IMR-90 (cell line): ENCODE measurements at regions not wholly inside any gene's neighbourhood (a gene's known extent, or its start where the extent isn't known, plus 50 kb on each side); places are given as distances from the start of the nearest gene placed in this dataset.

Experiments
- ATAC-seq: fragments of 200-7000 bp; cut with Tn5 transposase; 2 replicates; pipeline ENCODE4 v1.9.1; 2020; ENCODE audit warnings: low read depth, mild to moderate bottlenecking, moderate library complexity
- BruUV-seq: library from RNA; stranded (reverse); fragments of 400-500 nt; replicated peaks from 2 replicates; lab custom pipeline; 2021; lab: Mats Ljungman, UMichigan
- CTCF ChIA-PET: fragments of 300-600 bp; formaldehyde crosslinking; extraction: SDS; loops from one replicate; lab custom pipeline; 2021; ENCODE audit warnings: antibody characterized with exemption; lab: Yijun Ruan, JAX
- POLR2A ChIA-PET: fragments of 300-600 bp; sonication (Branson Sonifier 250); formaldehyde crosslinking; loops from one replicate; lab custom pipeline; 2022; ENCODE audit warnings: antibody characterized with exemption; ENCODE audit not compliant: unreplicated experiment; lab: Charles Lee
- DNase-seq: peaks from one replicate; pipeline ENCODE4 v3.0.0; 2013
- H2AFZ ChIP-seq: replicated peaks from 2 replicates; pipeline ENCODE3; 2013; ENCODE audit warnings: low read length, mild to moderate bottlenecking; ENCODE audit not compliant: poor library complexity
- H2AK5ac ChIP-seq: 2 replicates; pipeline ENCODE4 v1.6.1; 2013; ENCODE audit warnings: low read depth, low read length, inconsistent platforms
- H2AK9ac ChIP-seq: replicated peaks from 2 replicates; pipeline ENCODE3; 2013; ENCODE audit warnings: mild to moderate bottlenecking, low read depth, low read length, moderate library complexity; ENCODE audit not compliant: poor library complexity
- H2BK120ac ChIP-seq: 2 replicates; pipeline ENCODE4 v1.6.1; 2013; ENCODE audit warnings: low read depth, low read length, inconsistent platforms
- H2BK15ac ChIP-seq: 3 replicates; pipeline ENCODE4 v1.6.1; 2013; ENCODE audit warnings: low read depth, low read length, inconsistent platforms
- H2BK20ac ChIP-seq: 2 replicates; pipeline ENCODE4 v1.6.1; 2013; ENCODE audit warnings: low read depth, mild to moderate bottlenecking, inconsistent platforms, low read length, moderate library complexity
- H2BK5ac ChIP-seq: 2 replicates; pipeline ENCODE4 v1.6.1; 2013; ENCODE audit warnings: mild to moderate bottlenecking, low read depth, low read length, inconsistent platforms; ENCODE audit not compliant: poor library complexity, severe bottlenecking
- H3K14ac ChIP-seq: replicated peaks from 2 replicates; pipeline ENCODE4 v1.6.1; 2013; ENCODE audit warnings: low read depth, low read length, inconsistent platforms
- H3K18ac ChIP-seq: 2 replicates; pipeline ENCODE4 v1.6.1; 2013; ENCODE audit warnings: low read depth, low read length, control low read depth
- H3K23ac ChIP-seq: 2 replicates; pipeline ENCODE4 v1.6.1; 2013; ENCODE audit warnings: low read depth, low read length, inconsistent platforms
- H3K27ac ChIP-seq: 2 replicates; pipeline ENCODE4 v1.5.1; 2013; ENCODE audit warnings: mild to moderate bottlenecking, control low read depth, low read length; ENCODE audit not compliant: insufficient read depth
- H3K27me3 ChIP-seq: 2 replicates; pipeline ENCODE4 v1.6.1; 2013; ENCODE audit warnings: low read length; ENCODE audit not compliant: control insufficient read depth, insufficient read depth
- H3K36me3 ChIP-seq: 2 replicates; pipeline ENCODE4 v1.6.1; 2013; ENCODE audit warnings: low read length, mixed read lengths; ENCODE audit not compliant: control insufficient read depth, insufficient read depth
- H3K4ac ChIP-seq: 2 replicates; pipeline ENCODE4 v1.6.1; 2013; ENCODE audit warnings: low read depth, low read length, inconsistent platforms
- H3K4me1 ChIP-seq: 2 replicates; pipeline ENCODE4 v1.6.1; 2013; ENCODE audit warnings: low read length, mixed read lengths; ENCODE audit not compliant: control insufficient read depth, insufficient read depth
- H3K4me2 ChIP-seq: 2 replicates; pipeline ENCODE4 v1.6.1; 2013; ENCODE audit warnings: low read depth, mild to moderate bottlenecking, control low read depth, low read length, moderate library complexity
- H3K4me3 ChIP-seq: 2 replicates; pipeline ENCODE4 v1.5.1; 2013; ENCODE audit warnings: low read depth, mild to moderate bottlenecking, control low read depth, low read length, moderate library complexity; ENCODE audit not compliant: insufficient read depth
- H3K56ac ChIP-seq: 2 replicates; pipeline ENCODE4 v1.6.1; 2013; ENCODE audit warnings: low read length, inconsistent platforms; ENCODE audit not compliant: insufficient read depth; ENCODE audit errors: extremely low read depth
- H3K79me1 ChIP-seq, 2 experiments: 2 replicates each; pipeline ENCODE4 v1.6.1; 2013; ENCODE audit warnings: low read length in 2 of 2, inconsistent platforms in 1 of 2, low read depth in 1 of 2
- H3K9ac ChIP-seq: 2 replicates; pipeline ENCODE4 v1.6.1; 2013; ENCODE audit warnings: low read depth, low read length, control low read depth
- H3K9me1 ChIP-seq: 2 replicates; pipeline ENCODE4 v1.6.1; 2013; ENCODE audit warnings: low read length, inconsistent platforms; ENCODE audit not compliant: insufficient read depth
- H3K9me3 ChIP-seq: 2 replicates; pipeline ENCODE4 v1.6.1; 2013; ENCODE audit warnings: low read length; ENCODE audit not compliant: control insufficient read depth, insufficient read depth
- H4K20me1 ChIP-seq: 2 replicates; pipeline ENCODE4 v1.6.1; 2013; ENCODE audit warnings: low read length, inconsistent platforms; ENCODE audit not compliant: insufficient read depth
- H4K5ac ChIP-seq: 2 replicates; pipeline ENCODE4 v1.6.1; 2013; ENCODE audit warnings: mild to moderate bottlenecking, low read depth, low read length, control low read depth
- H4K8ac ChIP-seq, 2 experiments: 2 replicates each; pipeline ENCODE4 v1.6.1; 2013; ENCODE audit warnings: low read depth in 2 of 2, low read length in 2 of 2, control low read depth in 1 of 2, inconsistent platforms in 1 of 2
- H4K91ac ChIP-seq: 2 replicates; pipeline ENCODE4 v1.6.1; 2013; ENCODE audit warnings: low read depth, low read length, inconsistent platforms; ENCODE audit not compliant: insufficient read depth
- BHLHE40 ChIP-seq: fragments of 150-350 bp; IDR thresholded peaks from 2 replicates; pipeline ENCODE4 v1.6.1; 2016; ENCODE audit warnings: mild to moderate bottlenecking, low read depth, low read length
- CEBPB ChIP-seq: IDR thresholded peaks from 2 replicates; pipeline ENCODE4 v1.6.1; 2012; ENCODE audit warnings: low read depth, low read length, improper control_type of control experiment
- CHD1 ChIP-seq: IDR thresholded peaks from 2 replicates; pipeline ENCODE4 v1.6.1; 2012; ENCODE audit warnings: low read depth, low read length, improper control_type of control experiment
- FOS ChIP-seq: fragments of 150-350 bp; IDR thresholded peaks from 2 replicates; pipeline ENCODE4 v1.6.1; 2016; ENCODE audit warnings: low read depth, low read length
- MAFK ChIP-seq: IDR thresholded peaks from 2 replicates; pipeline ENCODE4 v1.6.1; 2012; ENCODE audit warnings: low read depth, low read length, improper control_type of control experiment
- MAZ ChIP-seq: IDR thresholded peaks from 2 replicates; pipeline ENCODE4 v1.6.1; 2012; ENCODE audit warnings: low read depth, mild to moderate bottlenecking, low read length, improper control_type of control experiment, moderate library complexity, borderline replicate concordance
- MXI1 ChIP-seq: IDR thresholded peaks from 2 replicates; pipeline ENCODE4 v1.6.1; 2012; ENCODE audit warnings: low read depth, mild to moderate bottlenecking, low read length, moderate library complexity, borderline replicate concordance
- NFE2L2 ChIP-seq: fragments of 150-350 bp; IDR thresholded peaks from 2 replicates; pipeline ENCODE4 v1.6.1; 2016; ENCODE audit warnings: low read depth, mild to moderate bottlenecking, low read length
- POLR2A ChIP-seq: IDR thresholded peaks from 2 replicates; pipeline ENCODE4 v1.6.1; 2012; ENCODE audit warnings: mild to moderate bottlenecking, low read depth, low read length
- RAD21 ChIP-seq: IDR thresholded peaks from 2 replicates; pipeline ENCODE4 v1.6.1; 2012; ENCODE audit warnings: low read length, improper control_type of control experiment
- SMC3 ChIP-seq: fragments of 150-350 bp; IDR thresholded peaks from 2 replicates; pipeline ENCODE4 v1.6.1; 2016; ENCODE audit warnings: low read depth, mild to moderate bottlenecking, antibody characterized with exemption, low read length, moderate library complexity
- WGBS, 2 experiments: methylation state at CpG; one replicate each; pipeline versions ENCODE4 v1.1.5 to v1.1.7; 2013; ENCODE audit warnings: missing lambda C conversion rate in 2 of 2; ENCODE audit not compliant: insufficient read length in 1 of 2; ENCODE audit errors: extremely low coverage in 2 of 2; 5-methylcytosine and 5-hydroxymethylcytosine counted together
- dilution Hi-C: fragments of 300-500 bp; cut with HindIII; formaldehyde crosslinking; loops from one replicate; pipeline ENCODE4 v1.14.3; 2018; ENCODE audit warnings: low sequenced_read_pairs; ENCODE audit not compliant: unreplicated experiment
- in situ Hi-C: fragments of 300-500 bp; cut with MboI; formaldehyde crosslinking; loops from 3 replicates; pipeline ENCODE4 v1.14.3; 2019; ENCODE audit warnings: low sequenced_read_pairs, inconsistent platforms, mixed read lengths
- intact Hi-C: fragments of 100-400 bp; cut with micrococcal nuclease; formaldehyde crosslinking; loops from 2 replicates; pipeline ENCODE4 v1.10.0; 2022
- TF ChIP-seq, protein P1 (sequence below): fragments of 150-350 bp; IDR thresholded peaks from 2 replicates; pipeline ENCODE4 v1.6.1; 2016; ENCODE audit warnings: low read depth, mild to moderate bottlenecking, low read length, moderate library complexity, borderline replicate concordance
- TF ChIP-seq, protein P2 (sequence below): conservative IDR thresholded peaks from 2 replicates; pipeline ENCODE4 v1.5.1; 2012; ENCODE audit warnings: mild to moderate bottlenecking, low read depth, low read length, improper control_type of control experiment

DNA sequence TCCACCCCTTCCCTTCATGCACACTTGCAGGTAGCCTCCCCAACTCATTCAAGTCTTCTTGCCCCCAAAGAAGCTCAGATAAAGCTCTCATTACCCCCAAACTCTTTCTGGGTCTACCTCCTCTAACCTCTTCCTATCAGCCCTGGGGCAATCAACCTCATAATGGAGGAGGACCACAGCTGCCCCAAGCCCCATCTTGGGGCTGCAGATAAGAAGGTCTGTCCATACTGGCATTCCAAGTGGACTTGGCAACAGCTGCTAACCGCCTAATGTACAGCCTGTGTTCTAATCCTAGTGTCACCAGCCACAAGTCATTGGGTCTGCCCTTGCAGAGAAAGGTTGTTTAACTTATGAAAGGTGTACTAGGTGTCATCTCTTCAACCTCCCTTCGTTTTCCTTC is 107.4 kb upstream of the ADGRF1 start:
- no peaks in the 10 kb centered on the region for H3K79me1 ChIP-seq
- no peak overlapping the region for H2AK5ac ChIP-seq
- no peaks in the 10 kb centered on the region for H3K36me3 ChIP-seq
- H3K9ac ChIP-seq = no peak overlapping the region
- no peak overlapping the region for H2BK20ac ChIP-seq
- H3K23ac ChIP-seq = no peak overlapping the region
- H3K4me1 ChIP-seq = peaks cover 27% of the 10 kb centered on the region
- no peak for DNase-seq
- H3K9me1 ChIP-seq = peaks cover 16% of the 10 kb centered on the region
- H3K27ac ChIP-seq = no peak overlapping the region
- H4K8ac ChIP-seq = no peak overlapping the region
- no peaks in the 10 kb centered on the region for H3K9me3 ChIP-seq
- in situ Hi-C loops = no loop called here
- no peak overlapping the region for H3K56ac ChIP-seq
- no peak overlapping the region for H3K18ac ChIP-seq
- H3K4me2 ChIP-seq = no peak overlapping the region
- intact Hi-C loops = no loop called here
- H3K14ac ChIP-seq = no peak overlapping the region
- no peak overlapping the region for H2BK5ac ChIP-seq
- H4K20me1 ChIP-seq = no peaks in the 10 kb centered on the region
- no peak overlapping the region for H4K5ac ChIP-seq
- BruUV-seq = no TSS peak
- POLR2A ChIA-PET = no interaction called here
- dilution Hi-C loops = no loop called here
- no peak for ATAC-seq
- H2BK15ac ChIP-seq = no peak overlapping the region
- H3K4me3 ChIP-seq = no peak overlapping the region
- CTCF ChIA-PET = no interaction called here
- WGBS, 2 experiments = no CpG with 5 or more reads among the region's 2 CpGs
- H3K27me3 ChIP-seq = no peaks in the 10 kb centered on the region
- TF ChIP-seq, protein P1, sequence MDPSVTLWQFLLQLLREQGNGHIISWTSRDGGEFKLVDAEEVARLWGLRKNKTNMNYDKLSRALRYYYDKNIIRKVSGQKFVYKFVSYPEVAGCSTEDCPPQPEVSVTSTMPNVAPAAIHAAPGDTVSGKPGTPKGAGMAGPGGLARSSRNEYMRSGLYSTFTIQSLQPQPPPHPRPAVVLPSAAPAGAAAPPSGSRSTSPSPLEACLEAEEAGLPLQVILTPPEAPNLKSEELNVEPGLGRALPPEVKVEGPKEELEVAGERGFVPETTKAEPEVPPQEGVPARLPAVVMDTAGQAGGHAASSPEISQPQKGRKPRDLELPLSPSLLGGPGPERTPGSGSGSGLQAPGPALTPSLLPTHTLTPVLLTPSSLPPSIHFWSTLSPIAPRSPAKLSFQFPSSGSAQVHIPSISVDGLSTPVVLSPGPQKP = no peak
- TF ChIP-seq POLR2A (no peak), MAZ (no peak), MAFK (no peak), SMC3 (no peak), CHD1 (no peak), MXI1 (no peak), BHLHE40 (no peak), NFE2L2 (no peak), FOS (no peak), RAD21 (no peak), CEBPB (no peak)
- TF ChIP-seq, protein P2, sequence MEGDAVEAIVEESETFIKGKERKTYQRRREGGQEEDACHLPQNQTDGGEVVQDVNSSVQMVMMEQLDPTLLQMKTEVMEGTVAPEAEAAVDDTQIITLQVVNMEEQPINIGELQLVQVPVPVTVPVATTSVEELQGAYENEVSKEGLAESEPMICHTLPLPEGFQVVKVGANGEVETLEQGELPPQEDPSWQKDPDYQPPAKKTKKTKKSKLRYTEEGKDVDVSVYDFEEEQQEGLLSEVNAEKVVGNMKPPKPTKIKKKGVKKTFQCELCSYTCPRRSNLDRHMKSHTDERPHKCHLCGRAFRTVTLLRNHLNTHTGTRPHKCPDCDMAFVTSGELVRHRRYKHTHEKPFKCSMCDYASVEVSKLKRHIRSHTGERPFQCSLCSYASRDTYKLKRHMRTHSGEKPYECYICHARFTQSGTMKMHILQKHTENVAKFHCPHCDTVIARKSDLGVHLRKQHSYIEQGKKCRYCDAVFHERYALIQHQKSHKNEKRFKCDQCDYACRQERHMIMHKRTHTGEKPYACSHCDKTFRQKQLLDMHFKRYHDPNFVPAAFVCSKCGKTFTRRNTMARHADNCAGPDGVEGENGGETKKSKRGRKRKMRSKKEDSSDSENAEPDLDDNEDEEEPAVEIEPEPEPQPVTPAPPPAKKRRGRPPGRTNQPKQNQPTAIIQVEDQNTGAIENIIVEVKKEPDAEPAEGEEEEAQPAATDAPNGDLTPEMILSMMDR = no peak
- H2AFZ ChIP-seq = no peak overlapping the region
- H4K91ac ChIP-seq = no peak overlapping the region
- no peak overlapping the region for H2AK9ac ChIP-seq
- H2BK120ac ChIP-seq = peak overlapping the region; percentile 30; the same call in 1 of the 2 replicates
- no peak overlapping the region for H3K4ac ChIP-seq
